ENCODE measurements at regions not wholly inside any gene's neighbourhood (a gene's known extent, or its start where the extent isn't known, plus 50 kb on each side); places are given as distances from the start of the nearest gene placed in this dataset.

- no peak for DNase-seq (ENCODE audit: low spot score)
- TF ChIP-seq, protein P1, sequence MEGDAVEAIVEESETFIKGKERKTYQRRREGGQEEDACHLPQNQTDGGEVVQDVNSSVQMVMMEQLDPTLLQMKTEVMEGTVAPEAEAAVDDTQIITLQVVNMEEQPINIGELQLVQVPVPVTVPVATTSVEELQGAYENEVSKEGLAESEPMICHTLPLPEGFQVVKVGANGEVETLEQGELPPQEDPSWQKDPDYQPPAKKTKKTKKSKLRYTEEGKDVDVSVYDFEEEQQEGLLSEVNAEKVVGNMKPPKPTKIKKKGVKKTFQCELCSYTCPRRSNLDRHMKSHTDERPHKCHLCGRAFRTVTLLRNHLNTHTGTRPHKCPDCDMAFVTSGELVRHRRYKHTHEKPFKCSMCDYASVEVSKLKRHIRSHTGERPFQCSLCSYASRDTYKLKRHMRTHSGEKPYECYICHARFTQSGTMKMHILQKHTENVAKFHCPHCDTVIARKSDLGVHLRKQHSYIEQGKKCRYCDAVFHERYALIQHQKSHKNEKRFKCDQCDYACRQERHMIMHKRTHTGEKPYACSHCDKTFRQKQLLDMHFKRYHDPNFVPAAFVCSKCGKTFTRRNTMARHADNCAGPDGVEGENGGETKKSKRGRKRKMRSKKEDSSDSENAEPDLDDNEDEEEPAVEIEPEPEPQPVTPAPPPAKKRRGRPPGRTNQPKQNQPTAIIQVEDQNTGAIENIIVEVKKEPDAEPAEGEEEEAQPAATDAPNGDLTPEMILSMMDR (IDR thresholded peaks at IDR 0.05; ENCODE audit: extremely low read depth, insufficient read depth, missing control alignments), result no peak
- in situ Hi-C loops (cut with MboI; ENCODE audit: low pct_unique_long_range_greater_than_20kb, low sequenced_read_pairs, unreplicated experiment), result loop anchor here (10.0 kb wide), 1 partner anchor 401 kb away; the partner anchor contains the start of gene C4orf36
Measured at GRCh38 chr4:86493460-86493859, 100.7 kb upstream of the PTPN13 start.

GRCh38 chr4:86496094-86497080, 97.7 kb upstream of the PTPN13 start:
- in situ Hi-C loops (cut with MboI; ENCODE audit: low pct_unique_long_range_greater_than_20kb, low sequenced_read_pairs, unreplicated experiment), result loop anchor here (10.0 kb wide), 1 partner anchor 398 kb away; the partner anchor contains the start of gene C4orf36
- DNase-seq (ENCODE audit: low spot score), result peak; percentile 37
- TF ChIP-seq, protein P1 (IDR thresholded peaks at IDR 0.05; ENCODE audit: extremely low read depth, insufficient read depth, missing control alignments), result peak; percentile 83

DNA sequence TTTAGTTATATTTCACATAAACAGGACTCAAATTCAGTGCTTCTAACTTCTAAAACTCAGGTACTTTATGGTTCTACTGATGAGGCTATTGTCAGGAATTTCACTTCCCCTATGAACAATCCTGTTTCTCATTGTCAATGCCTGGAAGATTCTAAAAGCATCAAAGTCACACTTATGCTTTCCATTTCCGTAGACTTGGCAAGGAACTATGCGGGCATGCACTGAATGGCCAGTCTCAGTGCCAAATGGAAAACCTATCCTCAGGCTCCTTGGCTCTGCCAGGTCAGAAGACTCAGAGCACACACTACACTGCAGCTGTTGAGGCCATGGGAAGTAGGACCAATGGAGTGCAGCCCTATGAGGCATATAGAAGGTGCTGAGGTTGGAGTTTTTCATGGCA, 97.0 kb upstream of the PTPN13 start:
- no peak for DNase-seq (ENCODE audit: low spot score)
- in situ Hi-C loops (cut with MboI; ENCODE audit: low pct_unique_long_range_greater_than_20kb, low sequenced_read_pairs, unreplicated experiment), result loop anchor here (10.0 kb wide), 1 partner anchor 398 kb away; the partner anchor contains the start of gene C4orf36
- TF ChIP-seq, protein P1 (IDR thresholded peaks at IDR 0.05; ENCODE audit: extremely low read depth, insufficient read depth, missing control alignments), result no peak

- in situ Hi-C loops (cut with MboI; ENCODE audit: low pct_unique_long_range_greater_than_20kb, low sequenced_read_pairs, unreplicated experiment), result loop anchor here (10.0 kb wide), 1 partner anchor 397 kb away; the partner anchor contains the start of gene C4orf36
- DNase-seq (ENCODE audit: low spot score), result peak; percentile 22
- TF ChIP-seq, protein P1 (IDR thresholded peaks at IDR 0.05; ENCODE audit: extremely low read depth, insufficient read depth, missing control alignments), result peak; percentile 82
Measured at GRCh38 chr4:86497980-86498862, 95.9 kb upstream of the PTPN13 start.

DNA sequence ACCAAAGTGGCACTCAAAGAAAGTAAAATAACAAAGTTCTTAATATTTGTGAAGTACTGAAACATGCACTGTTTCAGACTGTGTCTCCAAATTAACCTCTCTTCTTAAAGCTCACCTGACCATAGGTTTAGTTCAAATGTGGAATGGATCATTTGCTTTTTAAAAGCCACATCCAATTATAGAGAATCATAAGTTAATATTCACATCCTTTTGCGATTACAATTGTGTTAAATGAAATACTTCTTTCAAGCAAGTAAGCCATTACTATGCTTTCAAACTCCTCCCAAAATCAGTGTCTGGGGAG, 95.3 kb upstream of the PTPN13 start:
- DNase-seq (ENCODE audit: low spot score), result no peak
- TF ChIP-seq, protein P1 (IDR thresholded peaks at IDR 0.05; ENCODE audit: extremely low read depth, insufficient read depth, missing control alignments), result no peak
- in situ Hi-C loops (cut with MboI; ENCODE audit: low pct_unique_long_range_greater_than_20kb, low sequenced_read_pairs, unreplicated experiment), result loop anchor here (10.0 kb wide), 1 partner anchor 396 kb away; the partner anchor contains the start of gene C4orf36

DNA sequence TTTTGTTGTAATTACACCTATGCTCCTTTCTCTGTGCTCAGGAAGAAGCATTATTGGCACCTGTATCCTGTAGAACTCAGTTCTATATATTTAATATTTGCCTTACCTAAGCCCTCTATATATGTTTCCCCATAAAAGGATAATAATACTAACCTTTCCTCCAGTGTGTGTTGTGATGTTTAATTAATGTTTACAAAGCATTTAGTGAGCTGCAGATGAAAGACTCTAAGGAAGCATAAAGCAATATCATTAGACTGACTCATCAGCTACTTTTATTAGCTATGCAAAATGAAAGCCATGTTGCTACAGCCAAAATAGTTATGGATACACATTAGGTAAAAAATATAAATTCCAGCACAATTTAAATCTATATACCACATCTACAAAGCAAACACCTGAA, 93.6 kb upstream of the PTPN13 start:
- TF ChIP-seq, protein P1 (IDR thresholded peaks at IDR 0.05; ENCODE audit: extremely low read depth, insufficient read depth, missing control alignments), result no peak
- DNase-seq (ENCODE audit: low spot score), result no peak
- in situ Hi-C loops (cut with MboI; ENCODE audit: low pct_unique_long_range_greater_than_20kb, low sequenced_read_pairs, unreplicated experiment), result no loop called here

Measured in GM13977 (cell line).